ENCODE measurements at regions not wholly inside any gene's neighbourhood (a gene's known extent, or its start where the extent isn't known, plus 50 kb on each side); places are given as distances from the start of the nearest gene placed in this dataset.

- TF ChIP-seq CTCF (IDR thresholded peaks at IDR 0.05): no peak
- TF ChIP-seq ZFX (IDR thresholded peaks at IDR 0.05; ENCODE audit: borderline replicate concordance): no peak
Measured at GRCh38 chr17:11086646-11087340, 154.2 kb upstream of the SHISA6 start.

All from 22Rv1 (cell line).